HG02588 (cell line): ENCODE measurements at regions not wholly inside any gene's neighbourhood (a gene's known extent, or its start where the extent isn't known, plus 50 kb on each side); places are given as distances from the start of the nearest gene placed in this dataset.

Experiments
- ATAC-seq: cut with Tn5 transposase; IDR thresholded peaks from one replicate; pipeline ENCODE4 v1.9.1; 2021; ENCODE audit warnings: mild to moderate bottlenecking, moderate library complexity; ENCODE audit not compliant: unreplicated experiment

GRCh38 chr7:68439897-68440296, 1158.4 kb upstream of the AUTS2 start:
- no peak for ATAC-seq

GRCh38 chr7:68440866-68441265, 1157.4 kb upstream of the AUTS2 start:
- no peak for ATAC-seq

- no peak for ATAC-seq
These were observed 1156.6 kb upstream of the AUTS2 start for GRCh38 chr7:68441645-68442044.

GRCh38 chr7:68442931-68443631, 1155.2 kb upstream of the AUTS2 start:
- ATAC-seq = no peak

- ATAC-seq = no peak
These were observed 1154.2 kb upstream of the AUTS2 start for GRCh38 chr7:68444042-68444441.

- ATAC-seq = no peak
These were observed 1153.3 kb upstream of the AUTS2 start for GRCh38 chr7:68444956-68445355.

GRCh38 chr7:68446183-68446582, 1152.1 kb upstream of the AUTS2 start:
- ATAC-seq = no peak

- no peak for ATAC-seq
These were observed 1149.2 kb upstream of the AUTS2 start for GRCh38 chr7:68449099-68449498.

- no peak for ATAC-seq
These were observed 1148.5 kb upstream of the AUTS2 start for GRCh38 chr7:68449816-68450215.

GRCh38 chr7:68454931-68455330, 1143.3 kb upstream of the AUTS2 start:
- ATAC-seq = no peak

- no peak for ATAC-seq
These were observed 1141.8 kb upstream of the AUTS2 start for GRCh38 chr7:68456469-68456868.

- ATAC-seq = no peak
These were observed 1140.8 kb upstream of the AUTS2 start for GRCh38 chr7:68457481-68457880.

GRCh38 chr7:68458010-68458908, 1140.0 kb upstream of the AUTS2 start:
- no peak for ATAC-seq

GRCh38 chr7:68461430-68461829, 1136.8 kb upstream of the AUTS2 start:
- no peak for ATAC-seq

GRCh38 chr7:68470836-68471435, 1127.3 kb upstream of the AUTS2 start:
- ATAC-seq = no peak

GRCh38 chr7:68472688-68473087, 1125.6 kb upstream of the AUTS2 start:
- ATAC-seq = no peak

- no peak for ATAC-seq
These were observed 1123.5 kb upstream of the AUTS2 start for GRCh38 chr7:68474661-68475216.

GRCh38 chr7:68476966-68477365, 1121.3 kb upstream of the AUTS2 start:
- no peak for ATAC-seq

GRCh38 chr7:68478326-68478725, 1119.9 kb upstream of the AUTS2 start:
- ATAC-seq = no peak

- ATAC-seq = no peak
These were observed 1115.5 kb upstream of the AUTS2 start for GRCh38 chr7:68482800-68483199.

- ATAC-seq = no peak
These were observed 1113.5 kb upstream of the AUTS2 start for GRCh38 chr7:68484731-68485130.
